ENCODE measurements at regions not wholly inside any gene's neighbourhood (a gene's known extent, or its start where the extent isn't known, plus 50 kb on each side); places are given as distances from the start of the nearest gene placed in this dataset.

DNA sequence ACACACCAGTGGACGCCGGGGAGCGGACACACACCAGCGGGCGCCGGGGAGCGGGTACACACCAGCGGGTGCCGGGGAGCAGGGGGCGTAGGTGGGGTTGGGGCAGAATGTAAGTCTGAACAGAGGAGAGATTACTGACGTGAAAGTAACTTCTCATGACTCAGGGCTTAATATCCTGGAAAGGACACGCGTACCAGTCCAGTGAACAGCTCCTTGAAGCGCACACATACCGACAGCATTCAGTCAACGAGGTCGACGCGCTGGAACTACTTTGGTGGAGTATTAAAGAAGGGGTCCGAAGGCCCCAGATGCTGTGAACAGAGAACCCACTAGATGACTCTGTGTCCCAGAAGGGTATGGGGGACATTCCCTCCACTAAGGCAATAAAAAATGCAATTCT, 129.6 kb downstream of the ENGASE start:
- Histone ChIP-seq H3K4me3 (ENCODE audit: extremely low read depth, insufficient read depth, low read length, poor library complexity, severe bottlenecking) (no peak overlapping the region), H3K9me3 (ENCODE audit: control insufficient read depth, low read length) (no peaks in the 10 kb centered on the region), H3K27ac (ENCODE audit: low read depth, low read length, severe bottlenecking) (no peak overlapping the region), H3K4me1 (ENCODE audit: control insufficient read depth, insufficient read depth, low read length, poor library complexity, severe bottlenecking) (peaks cover 17% of the 10 kb centered on the region), H3K36me3 (ENCODE audit: control insufficient read depth, insufficient read depth, low read length) (no peaks in the 10 kb centered on the region)
- WGBS, 2 experiments (ENCODE audit: insufficient coverage in 2 of 2): 91 to 92% methylated on average over 16 to 20 of the region's 20 CpGs

DNA sequence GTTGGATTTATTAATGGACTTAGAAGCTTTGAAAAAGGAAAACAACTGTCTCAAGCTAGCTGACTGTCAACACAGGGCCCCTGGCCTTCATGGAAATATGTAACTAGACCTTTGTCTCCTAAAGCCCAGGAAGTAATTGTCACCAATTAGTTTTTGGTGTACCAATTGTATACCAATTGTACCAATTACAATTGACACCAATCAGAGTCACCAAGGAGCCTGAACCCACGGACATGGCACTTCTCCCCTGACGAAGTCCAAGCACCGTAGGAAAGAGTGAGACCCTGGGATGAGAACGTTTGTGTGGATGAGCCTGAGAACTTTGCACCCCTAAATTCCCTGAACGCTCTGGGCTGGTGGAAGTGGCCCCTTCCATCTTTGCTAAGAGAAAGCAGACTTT, 129.0 kb downstream of the ENGASE start:
- WGBS, 2 experiments (ENCODE audit: insufficient coverage in 2 of 2): 88 to 89% methylated on average over 5 of the region's 5 CpGs
- Histone ChIP-seq H3K27ac (ENCODE audit: low read depth, low read length, severe bottlenecking) (no peak overlapping the region), H3K36me3 (ENCODE audit: control insufficient read depth, insufficient read depth, low read length) (no peaks in the 10 kb centered on the region), H3K4me3 (ENCODE audit: extremely low read depth, insufficient read depth, low read length, poor library complexity, severe bottlenecking) (no peak overlapping the region), H3K9me3 (ENCODE audit: control insufficient read depth, low read length) (no peaks in the 10 kb centered on the region), H3K4me1 (ENCODE audit: control insufficient read depth, insufficient read depth, low read length, poor library complexity, severe bottlenecking) (peaks cover 17% of the 10 kb centered on the region)

DNA sequence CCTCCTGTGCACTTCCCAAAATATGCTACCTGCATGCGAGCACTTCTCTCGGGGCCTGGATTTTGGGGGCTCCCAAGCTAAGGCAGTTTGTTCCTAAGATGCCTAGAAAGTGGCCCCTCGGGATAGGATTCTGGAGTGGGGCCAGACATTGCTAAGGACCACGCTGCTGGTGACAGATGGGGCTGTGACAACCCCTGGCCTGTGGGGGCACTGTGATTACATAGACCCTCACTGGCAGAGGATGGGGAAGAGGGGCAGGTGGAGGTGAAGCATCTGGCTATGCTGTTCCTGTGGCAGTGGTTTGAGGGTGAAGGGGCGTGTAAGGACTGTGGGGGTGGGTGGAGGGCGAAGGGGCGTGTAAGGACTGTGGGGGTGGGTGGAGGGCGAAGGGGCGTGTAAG, 128.4 kb downstream of the ENGASE start:
- H3K4me3 ChIP-seq (ENCODE audit: extremely low read depth, insufficient read depth, low read length, poor library complexity, severe bottlenecking): no peak overlapping the region
- H3K9me3 ChIP-seq (ENCODE audit: control insufficient read depth, low read length): no peaks in the 10 kb centered on the region
- peaks cover 17% of the 10 kb centered on the region for H3K4me1 ChIP-seq (ENCODE audit: control insufficient read depth, insufficient read depth, low read length, poor library complexity, severe bottlenecking)
- H3K36me3 ChIP-seq (ENCODE audit: control insufficient read depth, insufficient read depth, low read length): no peaks in the 10 kb centered on the region
- 78 to 80% methylated on average over 4 of the region's 9 CpGs for WGBS, 2 experiments (ENCODE audit: insufficient coverage in 2 of 2)
- H3K27ac ChIP-seq (ENCODE audit: low read depth, low read length, severe bottlenecking): no peak overlapping the region

DNA sequence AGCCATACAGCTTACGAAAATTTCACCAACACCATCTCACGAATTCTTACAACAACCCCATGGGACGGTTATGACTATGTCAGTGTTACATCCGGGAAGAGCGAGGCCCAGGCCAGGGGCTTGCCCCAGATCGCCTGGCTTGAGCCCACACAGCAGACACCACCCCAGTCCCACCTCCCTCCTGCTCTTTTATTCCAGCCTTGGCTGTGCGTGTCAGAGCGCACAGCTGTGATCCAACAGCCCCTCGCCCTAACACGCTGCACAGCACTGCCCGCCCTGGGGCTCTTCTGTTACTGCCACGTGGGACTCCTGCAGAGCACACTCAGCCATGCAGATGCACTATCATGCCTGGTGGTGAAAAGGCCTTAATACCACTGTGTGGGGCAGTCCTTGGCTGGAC, 127.9 kb downstream of the ENGASE start:
- WGBS, 2 experiments (ENCODE audit: insufficient coverage in 2 of 2): 70 to 84% methylated on average over 9 to 12 of the region's 12 CpGs
- Histone ChIP-seq H3K36me3 (ENCODE audit: control insufficient read depth, insufficient read depth, low read length) (no peaks in the 10 kb centered on the region), H3K9me3 (ENCODE audit: control insufficient read depth, low read length) (no peaks in the 10 kb centered on the region), H3K4me3 (ENCODE audit: extremely low read depth, insufficient read depth, low read length, poor library complexity, severe bottlenecking) (no peak overlapping the region), H3K4me1 (ENCODE audit: control insufficient read depth, insufficient read depth, low read length, poor library complexity, severe bottlenecking) (peaks cover 17% of the 10 kb centered on the region), H3K27ac (ENCODE audit: low read depth, low read length, severe bottlenecking) (no peak overlapping the region)

DNA sequence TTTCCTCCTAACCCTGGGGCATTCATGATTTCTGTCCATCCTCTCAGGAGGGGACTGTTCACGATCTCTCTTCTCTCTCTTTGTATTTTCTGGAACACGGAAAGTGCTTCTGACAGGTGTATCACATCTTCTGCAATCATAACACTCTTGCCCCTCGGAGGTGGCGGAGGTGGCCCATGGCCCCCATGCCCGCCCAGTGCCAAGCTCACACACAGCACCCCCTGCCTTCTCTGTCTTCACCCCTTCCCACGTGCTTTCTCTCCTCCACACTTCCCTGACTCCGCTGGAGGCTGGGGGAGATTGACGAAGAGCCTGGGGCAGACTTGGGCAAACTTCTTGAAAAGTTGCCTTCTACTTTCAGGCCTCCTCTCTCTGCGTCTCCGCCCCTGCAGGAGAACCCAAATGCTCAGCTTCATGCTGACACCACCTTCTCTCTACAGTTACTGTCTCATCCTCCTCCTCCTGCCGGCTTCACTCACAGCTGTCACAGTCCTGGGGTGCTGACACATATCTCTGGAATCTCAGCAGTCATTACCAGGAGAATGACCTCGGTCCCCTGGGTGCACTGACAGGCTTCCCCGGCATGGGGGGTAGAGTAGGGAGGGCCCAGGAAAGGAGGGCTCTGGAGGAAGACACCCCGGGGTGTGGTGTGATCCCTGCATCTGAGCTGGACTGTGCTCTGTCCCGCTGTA, 127.1 kb downstream of the ENGASE start:
- no peak overlapping the region for H3K4me3 ChIP-seq (ENCODE audit: extremely low read depth, insufficient read depth, low read length, poor library complexity, severe bottlenecking)
- 55 to 63% methylated on average over 11 to 12 of the region's 15 CpGs for WGBS, 2 experiments (ENCODE audit: insufficient coverage in 2 of 2)
- peaks cover 17% of the 10 kb centered on the region for H3K4me1 ChIP-seq (ENCODE audit: control insufficient read depth, insufficient read depth, low read length, poor library complexity, severe bottlenecking)
- H3K36me3 ChIP-seq (ENCODE audit: control insufficient read depth, insufficient read depth, low read length): no peaks in the 10 kb centered on the region
- H3K9me3 ChIP-seq (ENCODE audit: control insufficient read depth, low read length): no peaks in the 10 kb centered on the region
- no peak overlapping the region for H3K27ac ChIP-seq (ENCODE audit: low read depth, low read length, severe bottlenecking)

DNA sequence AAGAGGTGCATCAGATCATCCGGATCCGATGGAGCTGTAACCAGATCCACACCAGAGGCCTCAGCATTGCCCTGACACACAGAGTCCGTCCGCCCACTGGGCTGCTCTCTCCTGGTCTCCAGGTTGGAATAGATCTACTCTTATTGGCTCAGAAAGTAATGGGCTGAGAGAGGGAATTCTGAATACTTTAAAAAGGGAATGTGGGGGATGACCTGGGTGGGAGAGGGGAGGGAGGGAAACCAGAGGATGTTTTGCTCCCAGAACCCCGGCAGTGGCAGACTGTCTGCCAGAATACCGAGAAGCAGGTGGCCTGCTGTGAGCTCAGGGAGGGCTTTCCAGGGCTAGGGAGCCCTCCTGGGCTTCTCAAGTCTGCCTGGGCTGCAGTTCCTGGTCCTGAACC, 126.5 kb downstream of the ENGASE start:
- H3K4me3 ChIP-seq (ENCODE audit: extremely low read depth, insufficient read depth, low read length, poor library complexity, severe bottlenecking): no peak overlapping the region
- no peaks in the 10 kb centered on the region for H3K36me3 ChIP-seq (ENCODE audit: control insufficient read depth, insufficient read depth, low read length)
- no peak overlapping the region for H3K27ac ChIP-seq (ENCODE audit: low read depth, low read length, severe bottlenecking)
- 38 to 49% methylated on average over 6 of the region's 6 CpGs for WGBS, 2 experiments (ENCODE audit: insufficient coverage in 2 of 2)
- no peaks in the 10 kb centered on the region for H3K9me3 ChIP-seq (ENCODE audit: control insufficient read depth, low read length)
- peaks cover 17% of the 10 kb centered on the region for H3K4me1 ChIP-seq (ENCODE audit: control insufficient read depth, insufficient read depth, low read length, poor library complexity, severe bottlenecking)

DNA sequence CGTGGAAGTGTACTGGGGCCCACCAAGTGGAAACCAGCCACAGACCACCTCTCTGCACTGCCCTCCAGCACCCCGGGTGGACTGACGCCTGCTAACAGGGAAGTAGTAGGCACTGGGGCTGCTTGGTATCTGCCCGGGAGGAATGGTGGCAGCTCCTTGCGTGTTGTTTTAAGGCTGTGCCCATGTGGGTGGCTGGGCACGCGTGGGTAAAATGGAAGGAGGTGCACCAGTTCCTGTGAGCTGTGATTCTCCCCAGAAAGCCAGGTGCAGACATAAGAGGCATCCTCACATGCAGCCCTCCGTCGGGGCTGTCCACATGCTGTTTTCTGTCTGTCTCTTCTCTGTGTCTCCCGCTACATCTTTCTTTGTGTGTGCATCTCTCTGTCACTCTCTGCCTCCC, 122.3 kb downstream of the ENGASE start:
- 85 to 96% methylated on average over 5 to 8 of the region's 10 CpGs for WGBS, 2 experiments (ENCODE audit: insufficient coverage in 2 of 2)

DNA sequence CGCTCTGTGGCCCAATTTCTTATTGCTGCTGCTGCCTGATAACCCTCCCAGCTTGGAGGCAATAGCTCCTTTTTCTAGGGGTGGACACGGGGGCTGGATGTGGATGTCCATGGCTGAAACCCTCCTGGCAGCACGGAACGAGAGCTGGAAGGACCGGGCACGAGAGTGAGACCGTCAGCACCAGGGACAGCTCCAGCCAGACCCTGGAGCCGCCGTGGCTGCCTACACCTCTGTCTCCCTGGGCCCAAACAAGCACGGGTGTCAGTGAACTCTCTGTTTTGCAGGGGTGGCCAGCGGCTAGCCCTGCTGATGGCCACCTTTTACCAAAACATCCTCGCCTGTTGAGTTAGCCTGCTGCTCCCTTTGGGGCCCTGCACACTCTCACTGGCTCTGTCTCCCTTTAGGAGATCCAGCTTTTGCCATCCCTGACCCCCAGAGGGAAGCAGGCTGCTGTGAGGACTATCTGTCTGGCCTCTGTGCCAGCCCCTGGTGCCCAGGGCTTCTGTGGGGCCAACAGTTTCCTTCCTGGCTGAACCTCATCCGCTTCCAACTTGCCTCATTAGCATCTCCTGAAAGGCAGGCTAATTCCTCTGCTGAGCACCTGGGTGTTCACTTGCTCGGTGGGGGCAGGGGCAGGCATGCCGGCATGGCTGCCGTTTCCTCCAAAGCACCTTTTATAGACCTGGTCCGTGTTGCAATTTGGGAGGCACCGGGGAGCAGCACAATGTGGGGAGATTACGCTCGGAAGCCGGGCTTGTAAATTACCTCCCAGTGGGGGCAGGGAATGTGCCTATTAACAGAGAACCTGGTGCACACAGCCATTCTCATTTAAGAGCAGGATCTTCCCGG, 118.1 kb downstream of the ENGASE start:
- Histone ChIP-seq H3K9me3 (ENCODE audit: control insufficient read depth, low read length) (no peaks in the 10 kb centered on the region), H3K4me3 (ENCODE audit: extremely low read depth, insufficient read depth, low read length, poor library complexity, severe bottlenecking) (no peak overlapping the region), H3K36me3 (ENCODE audit: control insufficient read depth, insufficient read depth, low read length) (no peaks in the 10 kb centered on the region), H3K27ac (ENCODE audit: low read depth, low read length, severe bottlenecking) (no peak overlapping the region), H3K4me1 (ENCODE audit: control insufficient read depth, insufficient read depth, low read length, poor library complexity, severe bottlenecking) (no peaks in the 10 kb centered on the region)
- WGBS, 2 experiments (ENCODE audit: insufficient coverage in 2 of 2): 8 to 10% methylated on average over 19 to 21 of the region's 22 CpGs

More for the DNA sequence above, 122.3 kb downstream of the ENGASE start:
- no peak overlapping the region for H3K4me3 ChIP-seq (ENCODE audit: extremely low read depth, insufficient read depth, low read length, poor library complexity, severe bottlenecking)
- no peaks in the 10 kb centered on the region for H3K36me3 ChIP-seq (ENCODE audit: control insufficient read depth, insufficient read depth, low read length)
- no peak overlapping the region for H3K27ac ChIP-seq (ENCODE audit: low read depth, low read length, severe bottlenecking)
- H3K9me3 ChIP-seq (ENCODE audit: control insufficient read depth, low read length): no peaks in the 10 kb centered on the region
- peaks cover 9% of the 10 kb centered on the region for H3K4me1 ChIP-seq (ENCODE audit: control insufficient read depth, insufficient read depth, low read length, poor library complexity, severe bottlenecking)

DNA sequence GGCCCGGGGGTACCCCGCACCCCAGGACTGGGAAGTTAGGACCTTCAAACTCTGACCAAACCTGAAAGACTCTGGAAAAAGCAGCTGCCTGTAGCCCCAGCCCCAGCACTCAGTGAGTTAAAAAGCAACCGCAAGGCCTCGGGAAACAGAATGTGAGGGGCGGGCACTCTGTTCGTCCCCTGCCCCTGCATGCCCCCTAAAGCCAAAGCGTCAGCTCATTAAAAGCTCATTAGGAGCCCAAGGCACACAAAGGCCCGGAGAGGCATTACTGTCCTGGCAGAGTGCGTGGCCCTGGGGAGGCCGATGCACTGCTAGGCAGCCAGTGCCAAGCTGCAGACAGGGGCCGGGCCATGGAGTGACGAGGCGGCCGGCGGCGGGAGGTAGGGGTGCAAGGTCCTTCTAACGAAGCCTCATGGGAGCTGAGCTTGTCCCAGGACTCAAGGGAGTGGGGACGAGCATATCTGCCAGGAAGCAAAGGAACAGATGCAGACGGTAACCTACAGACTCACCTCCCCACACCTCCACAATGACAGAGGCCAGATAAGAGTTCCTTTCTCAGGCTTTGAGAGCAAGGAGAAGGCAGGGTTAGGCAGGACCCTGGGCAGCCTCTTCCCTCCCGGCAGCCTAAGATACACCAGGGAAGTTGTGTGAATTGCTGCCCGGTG, 116.8 kb downstream of the ENGASE start:
- WGBS, 2 experiments (ENCODE audit: insufficient coverage in 2 of 2): 44 to 48% methylated on average over 16 to 17 of the region's 21 CpGs
- no peaks in the 10 kb centered on the region for H3K4me1 ChIP-seq (ENCODE audit: control insufficient read depth, insufficient read depth, low read length, poor library complexity, severe bottlenecking)
- no peaks in the 10 kb centered on the region for H3K9me3 ChIP-seq (ENCODE audit: control insufficient read depth, low read length)
- H3K27ac ChIP-seq (ENCODE audit: low read depth, low read length, severe bottlenecking): no peak overlapping the region
- H3K36me3 ChIP-seq (ENCODE audit: control insufficient read depth, insufficient read depth, low read length): no peaks in the 10 kb centered on the region
- H3K4me3 ChIP-seq (ENCODE audit: extremely low read depth, insufficient read depth, low read length, poor library complexity, severe bottlenecking): no peak overlapping the region

DNA sequence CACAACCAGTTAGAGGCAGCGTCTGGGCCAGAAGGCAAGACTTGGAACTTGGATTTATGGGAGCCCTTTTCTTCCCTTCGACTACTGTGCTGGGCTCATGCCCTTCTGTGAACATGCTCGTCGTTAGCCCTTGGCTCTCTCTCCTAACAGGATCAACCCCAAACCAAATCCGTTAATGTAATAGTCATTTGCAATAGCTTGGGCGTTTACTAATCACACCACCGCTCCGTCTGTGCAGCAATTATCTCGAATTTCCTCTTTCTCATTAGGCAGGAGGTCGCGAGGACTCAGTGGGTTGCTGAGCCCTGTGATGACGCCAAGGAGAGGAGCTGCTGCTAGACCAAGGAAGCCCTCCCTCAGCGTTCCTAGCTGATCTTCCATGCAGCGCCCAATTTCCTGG, 114.7 kb downstream of the ENGASE start:
- no peaks in the 10 kb centered on the region for H3K4me1 ChIP-seq (ENCODE audit: control insufficient read depth, insufficient read depth, low read length, poor library complexity, severe bottlenecking)
- no peak overlapping the region for H3K4me3 ChIP-seq (ENCODE audit: extremely low read depth, insufficient read depth, low read length, poor library complexity, severe bottlenecking)
- H3K27ac ChIP-seq (ENCODE audit: low read depth, low read length, severe bottlenecking): no peak overlapping the region
- 90 to 92% methylated on average over 12 to 14 of the region's 14 CpGs for WGBS, 2 experiments (ENCODE audit: insufficient coverage in 2 of 2)
- H3K9me3 ChIP-seq (ENCODE audit: control insufficient read depth, low read length): no peaks in the 10 kb centered on the region
- no peaks in the 10 kb centered on the region for H3K36me3 ChIP-seq (ENCODE audit: control insufficient read depth, insufficient read depth, low read length)

Data from mesodermal cell (in vitro differentiated cells).